NCI-H1436 treated with DMSO at 0.1 percent for 48 hours (cell line): ENCODE measurements at regions not wholly inside any gene's neighbourhood (a gene's known extent, or its start where the extent isn't known, plus 50 kb on each side); places are given as distances from the start of the nearest gene placed in this dataset.
"Not testable (repeated sequence)": the region's sequence is repeated elsewhere in the genome, so short reads cannot be mapped to it uniquely, and the experiment has no call there.

Experiments
- DNase-seq: peaks from one replicate; lab custom pipeline; 2025; lab: John Stamatoyannopoulos, UW

GRCh38 chr5:3104429-3105060, 353.1 kb upstream of the IRX2 start:
- DNase-seq, result no peak

DNA sequence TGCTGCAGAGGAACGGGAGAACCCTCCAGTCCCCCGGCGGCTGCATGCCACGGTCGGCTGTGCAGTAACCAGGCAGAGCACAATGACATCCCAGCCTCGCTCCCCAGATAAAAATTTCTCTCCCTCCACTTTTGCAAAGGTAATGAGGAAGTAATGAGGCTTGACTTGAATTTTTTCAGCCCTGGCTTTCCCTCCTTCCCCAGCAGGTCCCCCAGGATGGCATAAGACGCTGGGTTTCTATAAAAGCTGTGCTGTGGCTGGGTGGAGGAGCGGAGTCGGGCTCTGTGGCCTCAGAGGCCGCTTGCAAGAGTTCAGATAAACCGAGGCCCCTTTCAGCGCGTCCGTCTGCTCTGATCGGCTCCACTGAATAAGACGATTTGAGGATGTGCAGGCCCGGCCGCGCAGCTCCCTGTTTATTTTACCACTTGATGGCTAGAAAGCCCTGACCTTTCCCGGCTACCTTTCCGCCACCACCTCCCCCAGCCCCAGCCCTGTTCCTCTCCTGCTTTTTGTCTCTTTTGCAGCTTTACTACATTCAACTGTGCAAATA, 351.9 kb upstream of the IRX2 start:
- DNase-seq, result no peak

DNA sequence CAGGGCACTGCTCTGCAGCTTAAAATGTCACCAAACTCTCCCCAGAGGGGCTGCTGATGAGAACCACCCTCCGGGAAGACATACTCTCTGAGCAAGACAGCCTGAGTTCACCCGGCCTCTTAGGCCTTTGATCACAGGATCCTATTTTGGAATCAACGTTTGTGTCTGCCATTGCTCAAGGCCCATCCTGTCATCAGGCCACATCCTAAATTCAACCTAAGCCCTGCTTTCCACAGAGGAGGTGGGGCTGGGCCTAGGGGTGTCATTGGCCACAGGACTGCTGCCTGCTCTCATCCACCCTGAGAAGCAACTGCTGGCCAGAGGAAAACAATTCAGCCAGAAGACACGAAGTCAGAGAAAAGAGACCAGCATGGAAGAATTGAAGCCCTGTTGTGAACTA, 351.1 kb upstream of the IRX2 start:
- DNase-seq, result no peak

DNA sequence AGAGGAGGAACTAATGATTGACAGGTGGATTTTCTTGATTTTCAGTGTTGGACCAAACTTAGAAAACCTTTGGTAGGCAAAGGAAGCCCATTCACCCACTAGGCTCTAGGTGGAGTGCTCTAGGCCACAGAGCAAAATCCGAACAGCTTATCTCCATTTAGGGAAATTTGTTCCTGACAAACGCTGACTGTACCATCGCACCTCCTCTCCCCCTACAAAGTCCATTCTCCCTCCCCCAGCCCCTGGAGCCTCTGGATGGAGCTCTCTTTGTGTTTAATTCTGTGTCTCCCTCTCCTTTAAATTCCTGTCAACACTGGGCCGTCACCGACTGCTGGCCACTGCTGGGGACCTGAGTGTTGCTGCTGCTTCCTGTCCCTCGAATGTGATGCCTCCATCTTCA, 350.1 kb upstream of the IRX2 start:
- DNase-seq, result no peak

DNA sequence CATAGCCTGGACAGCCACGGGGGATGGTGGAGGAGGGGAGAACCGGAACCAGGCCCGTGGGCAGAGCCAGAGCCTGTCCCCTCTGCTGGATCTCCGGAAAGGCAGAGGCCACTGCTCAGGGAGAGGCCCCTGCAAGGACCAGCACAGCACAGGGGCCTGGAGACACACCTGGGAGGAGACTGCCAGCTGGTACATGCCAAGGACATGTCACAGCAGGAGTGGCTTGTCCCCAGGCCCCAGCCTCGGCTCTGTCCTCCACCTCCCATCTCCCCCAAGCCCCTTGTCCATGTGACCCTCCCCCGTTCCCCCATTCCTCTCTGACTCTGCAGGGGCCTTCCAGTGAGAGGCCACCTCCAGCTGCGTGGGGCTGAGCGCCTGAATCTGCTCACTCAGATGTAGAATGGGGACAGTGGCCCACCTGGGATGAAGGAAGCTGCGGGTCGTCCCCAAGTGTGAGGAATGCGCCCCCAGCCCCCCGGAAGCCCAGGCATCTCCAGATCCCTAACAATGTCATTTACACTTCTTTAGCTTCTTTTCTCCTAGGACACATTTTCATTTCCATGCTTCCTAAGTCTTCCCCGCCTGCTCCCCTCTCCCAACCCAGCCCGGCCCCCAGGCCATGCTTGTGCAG, 349.6 kb upstream of the IRX2 start:
- DNase-seq, result no peak

DNA sequence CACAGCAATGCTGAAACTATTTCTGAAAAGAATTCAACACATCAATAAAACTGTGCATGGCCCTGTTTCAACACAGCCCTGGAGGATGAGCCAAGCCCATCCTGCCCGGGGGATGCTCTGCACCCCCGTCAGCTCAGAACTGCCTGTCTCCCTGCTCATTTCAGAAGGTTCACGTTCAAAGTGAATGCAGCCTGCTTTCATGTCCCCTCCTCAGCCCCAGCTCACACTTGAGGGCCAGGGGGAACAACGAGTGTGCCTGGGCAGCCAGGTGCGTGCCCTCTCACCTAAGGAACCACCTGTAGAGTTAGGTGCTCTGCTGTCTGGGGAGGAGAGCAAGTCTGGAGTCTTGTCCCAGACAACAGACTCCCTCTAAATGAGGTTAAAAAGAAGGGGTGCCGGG, 348.5 kb upstream of the IRX2 start:
- DNase-seq, result no peak

DNA sequence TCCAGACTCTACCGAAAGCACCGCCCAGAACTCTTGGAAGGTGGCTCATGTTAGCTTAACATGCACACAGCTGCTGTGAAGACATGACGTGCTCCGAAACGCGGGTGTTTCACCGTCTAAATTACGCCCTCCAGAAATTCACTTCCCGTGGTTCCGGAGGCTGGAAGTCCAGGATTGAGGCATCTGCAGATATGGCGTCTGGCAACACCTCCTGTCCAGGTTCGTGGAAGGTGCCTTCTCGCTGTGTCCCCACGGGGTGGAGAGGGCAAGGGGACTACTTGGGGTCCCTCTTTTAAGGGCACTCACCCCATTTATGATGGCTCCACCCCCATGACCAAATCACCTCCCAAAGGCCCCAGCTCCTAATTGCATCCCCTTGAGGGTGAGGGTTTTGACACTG, 348.0 kb upstream of the IRX2 start:
- DNase-seq, result no peak

DNA sequence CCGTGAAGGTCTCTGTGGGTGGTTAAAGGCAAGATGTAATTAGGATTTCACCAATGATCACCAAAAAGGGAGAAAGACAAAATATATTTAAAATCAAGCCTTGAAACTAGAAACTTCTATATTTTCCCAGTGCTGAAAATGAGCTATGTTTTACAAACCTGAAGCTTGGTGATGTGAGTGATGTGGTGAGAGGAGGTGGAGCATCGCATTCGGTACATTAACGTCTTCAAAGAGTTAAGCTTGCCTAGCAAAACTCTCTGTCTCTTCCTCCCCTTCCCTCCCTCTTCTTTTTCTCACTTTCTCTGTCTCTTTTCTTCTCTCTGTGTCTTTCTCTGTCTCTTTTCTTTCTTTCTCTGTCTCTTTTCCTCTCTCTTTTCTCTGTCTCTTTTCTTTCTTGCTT, 347.3 kb upstream of the IRX2 start:
- DNase-seq, result no peak

- no peak for DNase-seq
Observed at GRCh38 chr5:3092664-3093063, 341.2 kb upstream of the IRX2 start.

GRCh38 chr5:3092211-3092610, 340.7 kb upstream of the IRX2 start:
- no peak for DNase-seq

GRCh38 chr5:3091040-3091774, 339.7 kb upstream of the IRX2 start:
- DNase-seq, result no peak

GRCh38 chr5:3090305-3090704, 338.8 kb upstream of the IRX2 start:
- not testable (repeated sequence) for DNase-seq

GRCh38 chr5:3080366-3080765, 328.9 kb upstream of the IRX2 start:
- no peak for DNase-seq

- DNase-seq, result no peak
Observed at GRCh38 chr5:3077684-3078083, 326.2 kb upstream of the IRX2 start.

GRCh38 chr5:3075309-3075708, 323.8 kb upstream of the IRX2 start:
- no peak for DNase-seq

DNA sequence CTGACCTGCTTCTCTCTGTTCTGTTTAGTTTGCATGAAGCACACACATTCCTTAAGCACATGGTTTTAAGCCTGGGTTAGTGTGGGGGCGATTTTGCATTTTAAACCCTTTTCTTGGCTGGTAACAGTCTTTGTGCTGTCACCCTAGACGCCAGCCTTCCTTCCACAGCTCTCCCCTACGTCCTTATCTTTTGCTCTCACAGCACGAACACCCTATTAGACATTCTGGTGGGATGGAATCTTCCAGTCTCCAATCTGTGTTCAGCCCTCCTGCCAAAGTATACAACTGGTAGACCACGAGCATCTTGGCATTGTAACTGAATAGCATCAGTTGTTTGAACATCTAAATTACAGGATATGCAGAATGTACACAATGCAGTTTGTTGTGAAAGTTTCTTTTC, 316.9 kb upstream of the IRX2 start:
- no peak for DNase-seq

DNA sequence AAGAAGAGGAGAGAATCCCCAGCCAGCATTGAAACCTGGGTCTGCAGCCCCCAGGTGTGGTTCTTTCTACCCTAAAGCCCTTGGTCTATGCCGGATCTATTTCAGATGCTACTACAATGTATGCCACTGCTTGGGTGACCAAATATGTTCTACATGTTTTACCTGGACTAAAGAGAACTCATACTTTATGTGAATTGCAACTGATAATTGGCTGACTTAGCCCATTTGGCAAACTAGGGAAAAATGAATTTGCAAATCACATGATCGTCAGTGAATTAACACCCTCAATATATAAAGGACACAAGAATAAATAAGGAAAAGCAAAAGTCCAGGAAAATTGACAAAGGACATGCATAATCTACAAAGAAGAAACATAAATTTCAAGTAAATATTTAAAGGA, 308.8 kb upstream of the IRX2 start:
- DNase-seq, result no peak

GRCh38 chr5:3059488-3059887, 308.0 kb upstream of the IRX2 start:
- no peak for DNase-seq

- DNase-seq, result no peak
Observed at GRCh38 chr5:3058942-3059341, 307.5 kb upstream of the IRX2 start.

DNA sequence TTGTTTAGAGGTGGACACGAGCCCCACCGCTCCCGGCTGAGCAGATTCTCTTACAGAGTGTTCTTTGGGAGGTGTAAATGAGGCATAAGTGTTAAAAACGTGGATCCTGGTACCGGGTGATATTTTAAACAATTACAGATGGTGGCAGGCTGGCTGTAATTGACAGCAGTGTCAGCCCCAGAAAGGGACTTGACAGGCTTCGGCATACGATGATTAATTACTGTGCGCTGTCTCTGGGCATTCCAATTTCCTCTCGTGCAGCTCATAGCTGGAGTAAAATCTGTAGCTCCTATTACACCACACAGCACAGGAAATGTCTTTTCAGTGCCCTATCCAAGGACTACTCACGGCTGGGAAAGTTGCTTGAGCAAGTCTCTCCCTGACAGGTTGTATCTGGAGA, 305.4 kb upstream of the IRX2 start:
- no peak for DNase-seq

- no peak for DNase-seq
Observed at GRCh38 chr5:3051400-3051799, 299.9 kb upstream of the IRX2 start.

GRCh38 chr5:3050863-3051262, 299.4 kb upstream of the IRX2 start:
- no peak for DNase-seq

GRCh38 chr5:3049261-3049660, 297.8 kb upstream of the IRX2 start:
- no peak for DNase-seq
